GM19455 (cell line): ENCODE measurements at regions not wholly inside any gene's neighbourhood (a gene's known extent, or its start where the extent isn't known, plus 50 kb on each side); places are given as distances from the start of the nearest gene placed in this dataset.

Source experiments
- ATAC-seq: cut with Tn5 transposase; IDR thresholded peaks from one replicate; pipeline ENCODE4 v1.9.1; 2021; ENCODE audit not compliant: unreplicated experiment

GRCh38 chr11:36868380-36868779 lies 270.3 kb upstream of the RAG2 start:
- ATAC-seq = no peak

DNA sequence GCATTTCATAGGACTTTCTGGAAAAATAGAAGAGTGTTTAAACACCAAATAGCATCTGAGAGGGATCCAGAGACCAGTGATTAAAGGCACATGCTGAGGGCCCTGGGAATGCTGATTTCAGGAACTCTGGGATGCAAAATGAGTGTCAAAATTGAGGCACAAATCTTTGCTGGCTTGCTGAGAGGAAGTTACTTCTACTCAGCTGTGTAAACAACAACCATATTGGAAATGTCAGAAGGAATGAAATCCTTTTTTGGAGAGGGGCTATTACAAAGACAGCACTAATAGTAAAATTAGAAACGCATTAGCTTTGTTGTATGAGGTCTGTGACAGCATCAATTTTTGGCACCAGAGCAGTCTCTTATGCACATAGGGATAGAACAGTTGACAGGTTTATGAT lies 267.8 kb upstream of the RAG2 start:
- no peak for ATAC-seq

- no peak for ATAC-seq
These were observed 256.8 kb upstream of the RAG2 start for GRCh38 chr11:36854875-36855274.

GRCh38 chr11:36848660-36849059 lies 250.6 kb upstream of the RAG2 start:
- ATAC-seq = no peak

DNA sequence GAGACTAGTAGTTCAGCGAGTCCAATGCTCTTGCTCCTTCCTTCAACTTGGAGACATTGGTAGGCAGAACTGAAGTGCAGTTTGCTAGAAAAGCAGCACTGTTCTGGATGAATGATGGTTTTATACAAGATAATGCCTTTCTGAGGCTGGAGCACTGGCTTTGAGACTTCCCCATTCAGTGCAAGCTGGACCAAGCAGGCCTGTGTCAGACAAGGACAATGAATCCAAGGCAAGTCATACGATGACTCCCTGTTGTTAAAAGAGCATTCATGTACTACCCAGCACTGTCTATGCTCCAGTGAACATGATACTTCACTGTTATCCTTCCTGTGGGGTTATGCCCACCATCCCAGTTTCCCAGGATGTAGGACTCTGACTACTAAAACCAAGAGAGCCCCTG lies 242.3 kb upstream of the RAG2 start:
- no peak for ATAC-seq

DNA sequence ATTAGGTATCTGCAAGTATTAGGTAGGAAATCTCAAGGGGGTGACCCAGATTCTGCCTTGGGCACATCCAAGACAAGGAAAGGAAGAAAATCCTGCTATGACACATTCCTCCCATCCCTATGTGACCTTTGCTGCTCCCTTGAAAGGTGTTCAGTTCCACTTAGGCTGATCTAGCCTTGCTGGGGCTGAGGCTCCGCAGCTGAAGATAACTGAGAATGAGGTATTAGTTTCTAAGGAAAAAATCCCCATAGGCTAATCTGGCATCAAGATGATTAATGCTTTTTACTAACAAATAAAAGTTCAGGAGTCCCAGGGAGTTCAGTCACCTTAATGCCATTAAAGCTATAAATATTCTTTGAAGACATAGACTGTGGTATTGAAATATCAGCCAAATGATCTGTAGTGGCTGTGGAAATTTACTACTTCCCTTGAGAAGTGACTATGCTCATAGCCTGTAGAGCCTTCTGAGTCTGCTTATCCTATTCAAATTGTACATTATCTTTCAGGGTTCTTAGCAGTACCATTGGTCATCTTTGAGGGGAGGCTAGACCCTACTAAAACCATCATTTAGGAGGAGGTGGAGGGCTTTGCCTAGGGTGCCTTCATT lies 239.9 kb upstream of the RAG2 start:
- ATAC-seq = no peak

DNA sequence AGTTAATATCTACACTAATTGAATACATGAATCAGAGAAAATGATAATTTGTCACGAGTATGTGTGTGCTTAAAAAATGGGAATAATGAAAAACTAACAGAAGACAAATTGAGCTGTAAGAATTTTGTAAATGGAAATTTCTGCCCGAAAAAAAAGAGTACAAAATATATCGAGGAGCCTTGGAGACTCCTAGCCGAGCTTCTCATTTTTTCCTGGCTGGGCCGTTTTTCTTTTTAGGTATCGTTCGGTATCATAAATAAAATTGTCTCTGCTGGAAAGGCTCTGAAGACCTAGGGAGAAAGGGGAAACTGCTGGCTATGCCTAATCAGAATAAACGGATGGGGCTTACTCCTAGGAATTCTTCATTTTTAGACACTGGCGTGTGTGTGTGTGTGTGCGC lies 227.2 kb upstream of the RAG2 start:
- ATAC-seq = no peak

GRCh38 chr11:36824349-36824748 lies 226.3 kb upstream of the RAG2 start:
- no peak for ATAC-seq

DNA sequence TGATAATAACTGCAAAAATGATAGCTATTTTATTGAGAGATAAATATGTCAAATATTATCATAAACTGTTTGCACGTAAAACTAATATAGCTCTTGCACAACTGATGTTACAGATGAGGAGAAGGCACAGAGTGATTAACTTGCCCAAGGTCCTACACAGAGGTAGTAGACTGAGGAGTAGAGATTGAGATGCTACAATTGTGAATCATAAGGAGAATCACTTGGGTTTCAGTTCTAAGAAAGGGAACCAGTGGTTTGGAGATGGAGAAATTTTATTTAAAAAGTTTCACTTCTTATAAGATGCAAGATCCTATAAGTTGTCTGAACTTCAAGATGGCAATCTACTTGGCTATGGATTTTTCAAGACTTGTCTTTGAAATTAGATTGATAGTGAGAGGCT lies 224.8 kb upstream of the RAG2 start:
- no peak for ATAC-seq

DNA sequence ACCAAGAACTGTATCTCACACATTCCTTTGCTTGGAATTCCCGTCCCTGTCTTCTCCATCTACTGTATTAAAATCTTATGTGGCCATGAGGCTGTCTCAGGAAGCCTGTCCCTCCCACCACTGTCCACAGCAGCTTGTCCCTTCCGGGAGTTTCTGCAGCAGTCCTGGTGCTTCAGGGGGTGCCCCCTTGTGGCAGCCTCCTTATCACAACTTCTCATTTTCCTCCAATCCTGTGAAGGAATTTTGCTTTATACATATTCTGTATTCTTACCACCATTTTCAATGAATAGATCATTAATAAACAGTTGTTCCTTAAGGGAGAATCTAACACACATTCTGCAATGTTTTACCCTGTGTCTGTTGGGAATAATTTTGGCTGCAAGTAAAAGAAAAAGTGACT lies 220.4 kb upstream of the RAG2 start:
- ATAC-seq = no peak

GRCh38 chr11:36817336-36817965 lies 219.4 kb upstream of the RAG2 start:
- no peak for ATAC-seq

DNA sequence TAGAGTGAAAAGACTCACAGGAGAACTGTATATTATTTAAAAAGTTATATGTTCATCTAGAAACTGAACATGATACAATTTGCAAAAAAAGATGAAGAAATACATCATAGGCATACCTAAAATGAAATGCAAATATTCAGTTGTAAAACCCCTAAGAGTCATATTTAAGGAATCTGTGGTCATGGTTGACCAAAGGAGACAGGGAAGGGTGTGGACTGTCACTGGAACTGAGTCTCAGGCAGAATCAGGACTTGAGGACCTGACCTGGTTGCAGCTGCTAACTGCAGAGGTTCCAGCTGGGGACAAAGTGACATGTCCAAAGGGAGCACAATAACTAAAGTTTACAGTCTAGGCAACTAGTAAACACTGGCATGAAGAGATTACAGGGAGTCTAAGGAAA lies 211.3 kb upstream of the RAG2 start:
- no peak for ATAC-seq

DNA sequence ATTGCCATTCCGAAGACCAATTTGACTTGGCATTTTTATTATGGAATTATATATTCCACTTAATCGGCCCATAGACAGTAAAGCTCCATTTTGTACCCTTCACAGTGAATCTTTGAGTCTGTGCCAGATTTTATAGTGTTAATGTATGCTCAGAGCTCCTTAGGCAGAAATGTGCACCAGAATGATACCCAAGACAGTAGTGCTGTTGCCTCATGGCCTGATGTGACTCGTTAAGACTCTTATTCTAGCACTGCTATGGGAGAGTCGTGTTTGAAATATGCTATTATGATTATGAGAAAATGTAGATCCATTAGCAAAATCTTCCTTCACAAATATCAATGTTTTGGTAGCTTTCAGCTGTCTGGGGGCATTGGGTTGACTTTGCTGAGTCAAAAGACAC lies 209.8 kb upstream of the RAG2 start:
- no peak for ATAC-seq

DNA sequence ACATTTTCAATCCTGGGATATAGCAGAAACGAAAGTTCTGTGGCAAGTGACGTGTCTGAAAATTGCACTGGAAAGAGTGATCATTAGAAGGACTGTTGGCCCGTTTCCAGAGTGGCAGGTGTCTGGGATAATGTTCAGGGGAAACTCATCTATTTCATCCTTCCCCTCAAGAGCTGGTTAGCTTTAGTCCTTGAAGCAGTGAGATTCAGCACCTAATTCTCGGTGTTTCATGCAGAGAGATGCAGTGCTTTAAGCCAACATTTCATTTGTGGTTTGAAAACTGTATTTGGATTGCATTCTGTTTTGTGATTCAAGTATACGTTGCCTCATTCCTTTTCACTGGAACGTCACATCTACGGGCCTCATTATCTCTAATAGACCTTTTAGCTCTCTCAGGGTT lies 205.0 kb upstream of the RAG2 start:
- no peak for ATAC-seq

- no peak for ATAC-seq
These were observed 195.2 kb upstream of the RAG2 start for GRCh38 chr11:36792996-36793914.

- no peak for ATAC-seq
These were observed 193.9 kb upstream of the RAG2 start for GRCh38 chr11:36791957-36792356.

GRCh38 chr11:36790526-36790925 lies 192.5 kb upstream of the RAG2 start:
- no peak for ATAC-seq

- no peak for ATAC-seq
These were observed 185.8 kb upstream of the RAG2 start for GRCh38 chr11:36783808-36784207.

- no peak for ATAC-seq
These were observed 181.8 kb upstream of the RAG2 start for GRCh38 chr11:36779791-36780190.

DNA sequence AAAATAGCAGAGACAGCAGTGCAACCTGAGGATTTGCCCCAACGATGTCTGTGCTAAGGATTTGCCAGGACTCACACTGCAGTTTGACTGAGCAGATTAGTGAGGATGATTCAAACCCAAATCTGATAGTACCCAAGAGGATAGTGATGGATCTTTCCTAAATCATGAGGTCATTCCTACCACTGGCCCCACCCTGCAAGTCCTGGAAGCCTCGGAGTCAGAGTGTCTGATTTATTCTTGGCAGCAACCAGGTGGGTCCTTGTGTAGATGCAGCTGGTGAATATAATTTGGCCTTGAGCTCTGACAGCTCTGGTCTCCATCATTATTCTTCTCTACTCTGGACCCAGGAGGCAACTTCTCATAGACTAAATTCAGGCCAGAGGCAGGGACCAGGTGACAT lies 179.3 kb upstream of the RAG2 start:
- no peak for ATAC-seq

DNA sequence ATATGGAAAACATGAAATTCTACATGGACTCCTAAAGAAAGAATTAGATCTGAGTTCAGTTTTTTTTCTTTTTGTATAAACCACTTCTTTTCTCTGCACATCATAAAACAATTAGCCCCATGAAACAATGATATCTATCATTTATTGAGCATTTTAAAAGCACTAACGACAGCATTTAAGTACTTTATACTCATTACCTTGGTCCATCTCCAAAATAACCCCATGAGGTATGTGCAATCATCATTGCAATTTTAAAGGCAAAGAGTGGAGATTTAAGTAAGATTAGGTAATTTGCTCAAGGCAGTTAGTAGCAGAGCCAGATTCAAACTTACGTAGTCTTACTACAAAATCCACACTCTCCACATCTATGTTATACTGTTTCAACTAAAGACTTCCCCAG lies 177.7 kb upstream of the RAG2 start:
- ATAC-seq = no peak

DNA sequence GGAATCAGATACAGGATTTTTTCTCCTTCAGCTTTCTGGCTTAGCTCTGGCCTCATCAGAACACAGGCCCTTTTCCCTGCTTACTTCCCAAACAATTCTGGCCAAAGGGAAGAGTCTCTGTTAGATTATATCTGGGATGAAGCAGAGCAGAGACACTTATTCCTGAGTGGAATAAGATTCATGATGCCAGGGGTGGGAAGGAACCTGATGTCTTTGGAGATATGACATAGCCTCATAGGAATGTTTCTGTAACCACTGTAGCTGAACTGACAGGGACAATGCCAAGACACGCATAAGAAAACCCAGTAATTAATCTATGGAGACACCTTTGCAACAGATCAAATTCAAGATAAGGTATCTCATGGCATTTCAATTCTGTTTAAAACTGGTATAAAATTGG lies 177.1 kb upstream of the RAG2 start:
- no peak for ATAC-seq
